Sigmoid colon (tissue), 6 donors: ENCODE measurements at regions not wholly inside any gene's neighbourhood (a gene's known extent, or its start where the extent isn't known, plus 50 kb on each side); places are given as distances from the start of the nearest gene placed in this dataset.
"Not testable (repeated sequence)": the region's sequence is repeated elsewhere in the genome, so short reads cannot be mapped to it uniquely, and the experiment has no call there.

ENCODE experiments used
- DNase-seq: peaks from one replicate; pipeline ENCODE4 v3.0.0-alpha.2; 2019
- H3K27ac ChIP-seq, 4 donors: fragments of 200-600 bp; sonication (generic); one replicate each; pipeline ENCODE4 v1.5.1; 2016 to 2019; ENCODE audit warnings: mild to moderate bottlenecking in 1 of 4
- H3K27me3 ChIP-seq, 3 donors: fragments of 200-600 bp; sonication (generic); one replicate each; pipeline ENCODE4 v1.5.1; 2019; ENCODE audit warnings: mild to moderate bottlenecking in 1 of 3
- H3K36me3 ChIP-seq, 4 donors: fragments of 200-600 bp; sonication (generic); one replicate each; pipeline ENCODE4 v1.5.1; 2016 to 2019
- H3K4me1 ChIP-seq, 4 donors: fragments of 200-600 bp; sonication (generic); one replicate each; pipeline ENCODE4 v1.5.1; 2017 to 2019
- H3K4me3 ChIP-seq, 4 donors: fragments of 200-600 bp; sonication (generic); one replicate each; pipeline ENCODE4 v1.5.1; 2017 to 2019; ENCODE audit warnings: mild to moderate bottlenecking in 2 of 4, moderate library complexity in 1 of 4
- H3K9me3 ChIP-seq, 4 donors: fragments of 200-600 bp in 3 of 4; sonication (generic) in 3 of 4; one replicate each; pipeline versions ENCODE4 v1.5.1 to v1.6.1; 2013 to 2019
- EP300 ChIP-seq, 4 donors: sonication (generic); formaldehyde crosslinking; IDR thresholded peaks; one replicate each; pipeline ENCODE4 v1.6.1; 2017; ENCODE audit warnings: antibody characterized with exemption in 4 of 4
- POLR2A ChIP-seq, 2 donors: fragments of 450-650 bp; IDR thresholded peaks; one replicate each; pipeline ENCODE4 v1.6.1; 2016; ENCODE audit warnings: antibody characterized with exemption in 2 of 2, mild to moderate bottlenecking in 2 of 2, moderate library complexity in 2 of 2
- POLR2AphosphoS5 ChIP-seq, 4 donors: sonication (generic); formaldehyde crosslinking; IDR thresholded peaks; one replicate each; pipeline ENCODE4 v1.6.1; 2017; ENCODE audit warnings: antibody characterized with exemption in 4 of 4
- WGBS, 2 donors: extraction: QIAGEN DNeasy Blood & Tissue Kit; methylation state at CpG; one replicate each; pipeline ENCODE4 v1.1.7; 2013; 5-methylcytosine and 5-hydroxymethylcytosine counted together
- intact Hi-C: fragments of 100-400 bp; cut with DNase I; formaldehyde crosslinking; loops from one replicate; pipeline ENCODE4 v1.15.1; 2023
- TF ChIP-seq, protein P1 (sequence below), 4 experiments: fragments of 450-650 bp in 3 of 4; fragments of 200-600 bp in 1 of 4; IDR thresholded peaks; one replicate each; pipeline ENCODE4 v1.5.1; 2016 to 2019; ENCODE audit warnings: antibody characterized with exemption in 4 of 4, mild to moderate bottlenecking in 3 of 4, moderate library complexity in 2 of 4
- donor health status: healthy with polysubstance abuse.
- donor health status: healthy.

GRCh38 chr18:79588636-79589481, 90.7 kb upstream of the CTDP1 start:
- DNase-seq: peak; percentile 97
- intact Hi-C loops: loop anchor here (5.0 kb wide), 1 partner anchor 197 kb away; no protein-coding TSS in a partner anchor
- TF ChIP-seq, protein P1, sequence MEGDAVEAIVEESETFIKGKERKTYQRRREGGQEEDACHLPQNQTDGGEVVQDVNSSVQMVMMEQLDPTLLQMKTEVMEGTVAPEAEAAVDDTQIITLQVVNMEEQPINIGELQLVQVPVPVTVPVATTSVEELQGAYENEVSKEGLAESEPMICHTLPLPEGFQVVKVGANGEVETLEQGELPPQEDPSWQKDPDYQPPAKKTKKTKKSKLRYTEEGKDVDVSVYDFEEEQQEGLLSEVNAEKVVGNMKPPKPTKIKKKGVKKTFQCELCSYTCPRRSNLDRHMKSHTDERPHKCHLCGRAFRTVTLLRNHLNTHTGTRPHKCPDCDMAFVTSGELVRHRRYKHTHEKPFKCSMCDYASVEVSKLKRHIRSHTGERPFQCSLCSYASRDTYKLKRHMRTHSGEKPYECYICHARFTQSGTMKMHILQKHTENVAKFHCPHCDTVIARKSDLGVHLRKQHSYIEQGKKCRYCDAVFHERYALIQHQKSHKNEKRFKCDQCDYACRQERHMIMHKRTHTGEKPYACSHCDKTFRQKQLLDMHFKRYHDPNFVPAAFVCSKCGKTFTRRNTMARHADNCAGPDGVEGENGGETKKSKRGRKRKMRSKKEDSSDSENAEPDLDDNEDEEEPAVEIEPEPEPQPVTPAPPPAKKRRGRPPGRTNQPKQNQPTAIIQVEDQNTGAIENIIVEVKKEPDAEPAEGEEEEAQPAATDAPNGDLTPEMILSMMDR (IDR thresholded peaks at IDR 0.05): no peak
- no peak for TF ChIP-seq POLR2A (IDR thresholded peaks at IDR 0.05)
- TF ChIP-seq EP300 (IDR thresholded peaks at IDR 0.05): peak in 2 of 4 donors; percentile 43 to 65
- TF ChIP-seq POLR2AphosphoS5 (IDR thresholded peaks at IDR 0.05): peak; percentile 82 to 94 (median 87)
- Histone ChIP-seq H3K4me1 (peaks cover 0 to 40% (median 36%) of the 10 kb centered on the region in 4 donors), H3K27me3 (no peaks in the 10 kb centered on the region), H3K4me3 (no peak overlapping the region), H3K9me3 (peaks cover 0 to 2% (median 0%) of the 10 kb centered on the region in 4 donors), H3K36me3 (no peaks in the 10 kb centered on the region), H3K27ac (peak overlapping the region; percentile 69 to 85 (median 80))
- 24 to 58% methylated on average over 38 of the region's 38 CpGs for WGBS, 2 donors

- peak overlapping the region; percentile 69 to 85 (median 80) for H3K27ac ChIP-seq
Measured at GRCh38 chr18:79589601-79590091, 90.0 kb upstream of the CTDP1 start.

DNA sequence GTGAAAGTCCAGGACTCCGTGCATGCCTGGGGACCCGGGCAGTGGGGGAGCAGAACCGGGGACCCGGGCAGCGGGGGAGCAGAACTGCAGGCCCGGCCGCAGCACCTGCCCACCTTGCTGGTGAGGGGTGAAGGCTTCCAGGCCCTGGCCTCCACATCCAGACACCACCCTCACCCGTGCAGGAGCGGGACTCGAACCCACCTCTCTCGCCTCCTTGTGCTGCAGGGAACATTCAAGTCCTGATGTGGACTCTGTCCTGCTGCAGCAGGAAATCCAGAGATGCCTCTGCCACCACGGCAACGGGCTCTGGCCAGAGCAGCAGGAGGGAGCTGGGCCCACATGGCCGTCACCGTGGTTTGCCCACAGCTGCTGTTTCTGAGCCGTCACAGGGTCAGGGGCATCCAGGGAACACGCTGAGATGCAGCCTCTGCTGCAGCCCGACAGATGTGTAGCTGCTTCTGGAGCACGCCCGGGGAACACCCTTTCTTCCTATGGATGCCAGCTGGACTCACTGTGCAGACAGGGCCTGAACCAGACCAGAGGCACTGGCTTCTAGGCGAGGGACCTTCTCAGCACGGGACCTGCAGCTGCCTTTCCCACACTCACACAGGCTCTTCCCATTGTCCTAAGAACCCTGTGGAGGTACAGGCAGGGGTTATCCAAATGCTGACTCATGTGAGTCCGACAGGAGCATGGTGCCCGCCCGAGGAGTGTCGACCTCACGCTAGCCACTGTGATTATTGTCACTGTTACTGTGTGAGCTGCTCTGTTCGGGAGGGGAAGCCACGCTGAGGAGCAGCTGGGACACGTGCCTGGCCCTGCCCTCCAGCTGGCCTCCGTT, 89.2 kb upstream of the CTDP1 start:
- 68 to 81% methylated on average over 31 of the region's 31 CpGs for WGBS, 2 donors
- peak; percentile 62 for DNase-seq
- intact Hi-C loops: no loop called here
- Histone ChIP-seq H3K9me3 (peaks cover 0 to 2% (median 0%) of the 10 kb centered on the region in 4 donors), H3K27ac (no peak overlapping the region), H3K4me1 (peaks cover 0 to 40% (median 36%) of the 10 kb centered on the region in 4 donors), H3K4me3 (no peak overlapping the region), H3K36me3 (no peaks in the 10 kb centered on the region), H3K27me3 (peaks cover 0 to under 1% (median 0%) of the 10 kb centered on the region in 3 donors)
- TF ChIP-seq, protein P1 (IDR thresholded peaks at IDR 0.05): no peak
- no peak for TF ChIP-seq POLR2AphosphoS5 (IDR thresholded peaks at IDR 0.05)

More at GRCh38 chr18:79589601-79590091, 90.0 kb upstream of the CTDP1 start:
- H3K27me3 ChIP-seq: no peaks in the 10 kb centered on the region
- 60 to 72% methylated on average over 15 of the region's 15 CpGs for WGBS, 2 donors
- peak; percentile 54 for DNase-seq
- intact Hi-C loops: loop anchor here (5.0 kb wide), 1 partner anchor 197 kb away; no protein-coding TSS in a partner anchor
- TF ChIP-seq, protein P1 (IDR thresholded peaks at IDR 0.05): no peak
- TF ChIP-seq EP300 (IDR thresholded peaks at IDR 0.05) (no peak), POLR2A (IDR thresholded peaks at IDR 0.05) (no peak), POLR2AphosphoS5 (IDR thresholded peaks at IDR 0.05) (no peak)
- peaks cover 0 to 2% (median 0%) of the 10 kb centered on the region in 4 donors for H3K9me3 ChIP-seq
- H3K4me1 ChIP-seq: peaks cover 0 to 40% (median 36%) of the 10 kb centered on the region in 4 donors
- H3K36me3 ChIP-seq: no peaks in the 10 kb centered on the region
- no peak overlapping the region for H3K4me3 ChIP-seq

- WGBS, 2 donors: 75 to 92% methylated on average over 4 of the region's 4 CpGs
- H3K27me3 ChIP-seq: peaks cover 0 to 4% (median 0%) of the 10 kb centered on the region in 3 donors
- intact Hi-C loops: no loop called here
Measured at GRCh38 chr18:79591032-79591308, 88.6 kb upstream of the CTDP1 start.

GRCh38 chr18:79592684-79593083, 86.9 kb upstream of the CTDP1 start:
- H3K4me1 ChIP-seq: peaks cover 0 to 29% (median 26%) of the 10 kb centered on the region in 4 donors
- H3K27me3 ChIP-seq, intact Hi-C loops: not testable (repeated sequence)

More at GRCh38 chr18:79591032-79591308, 88.6 kb upstream of the CTDP1 start:
- Histone ChIP-seq H3K4me1 (peaks cover 0 to 40% (median 36%) of the 10 kb centered on the region in 4 donors), H3K4me3 (no peak overlapping the region), H3K9me3 (peaks cover 0 to 2% (median 0%) of the 10 kb centered on the region in 4 donors), H3K36me3 (no peaks in the 10 kb centered on the region), H3K27ac (no peak overlapping the region)
- TF ChIP-seq, protein P1 (IDR thresholded peaks at IDR 0.05): no peak
- TF ChIP-seq POLR2A (IDR thresholded peaks at IDR 0.05): no peak
- TF ChIP-seq EP300 (IDR thresholded peaks at IDR 0.05): no peak
- no peak for TF ChIP-seq POLR2AphosphoS5 (IDR thresholded peaks at IDR 0.05)
- peak; percentile 44 for DNase-seq

More at GRCh38 chr18:79592684-79593083, 86.9 kb upstream of the CTDP1 start:
- 76 to 80% methylated on average over 3 of the region's 3 CpGs for WGBS, 2 donors
- not testable (repeated sequence) for DNase-seq, H3K27ac ChIP-seq, H3K4me3 ChIP-seq, H3K9me3 ChIP-seq, H3K36me3 ChIP-seq
